ENCODE measurements at regions not wholly inside any gene's neighbourhood (a gene's known extent, or its start where the extent isn't known, plus 50 kb on each side); places are given as distances from the start of the nearest gene placed in this dataset.
"Not testable (repeated sequence)": the region's sequence is repeated elsewhere in the genome, so short reads cannot be mapped to it uniquely, and the experiment has no call there.

GRCh38 chr4:37555322-37555721 is 130.9 kb downstream of the RELL1 start:
- no peak for TF ChIP-seq CTCF (conservative IDR thresholded peaks at IDR 0.05; ENCODE audit: control insufficient read depth, insufficient read depth, low read depth, low read length)
- H3K4me3 ChIP-seq (ENCODE audit: control insufficient read depth, low read depth, low read length), result no peak overlapping the region
- no peak for DNase-seq (ENCODE audit: low read depth)

- H3K4me3 ChIP-seq (ENCODE audit: control insufficient read depth, low read depth, low read length); DNase-seq (ENCODE audit: low read depth): not testable (repeated sequence)
These were observed 136.3 kb downstream of the RELL1 start for GRCh38 chr4:37549866-37550265.

- peak; percentile 78 for DNase-seq (ENCODE audit: low read depth)
- no peak for TF ChIP-seq CTCF (conservative IDR thresholded peaks at IDR 0.05; ENCODE audit: control insufficient read depth, insufficient read depth, low read depth, low read length)
- H3K4me3 ChIP-seq (ENCODE audit: control insufficient read depth, low read depth, low read length), result no peak overlapping the region
These were observed 137.1 kb downstream of the RELL1 start for GRCh38 chr4:37549041-37549440.

- no peak overlapping the region for H3K4me3 ChIP-seq (ENCODE audit: control insufficient read depth, low read depth, low read length)
- no peak for DNase-seq (ENCODE audit: low read depth)
- TF ChIP-seq CTCF (conservative IDR thresholded peaks at IDR 0.05; ENCODE audit: control insufficient read depth, insufficient read depth, low read depth, low read length), result no peak
These were observed 139.6 kb downstream of the RELL1 start for GRCh38 chr4:37546586-37546985.

GRCh38 chr4:37542706-37543105 is 143.5 kb downstream of the RELL1 start:
- H3K4me3 ChIP-seq (ENCODE audit: control insufficient read depth, low read depth, low read length), result no peak overlapping the region
- no peak for TF ChIP-seq CTCF (conservative IDR thresholded peaks at IDR 0.05; ENCODE audit: control insufficient read depth, insufficient read depth, low read depth, low read length)
- DNase-seq (ENCODE audit: low read depth), result no peak

- no peak for TF ChIP-seq CTCF (conservative IDR thresholded peaks at IDR 0.05; ENCODE audit: control insufficient read depth, insufficient read depth, low read depth, low read length)
- no peak overlapping the region for H3K4me3 ChIP-seq (ENCODE audit: control insufficient read depth, low read depth, low read length)
- DNase-seq (ENCODE audit: low read depth), result no peak
These were observed 144.2 kb downstream of the RELL1 start for GRCh38 chr4:37541956-37542355.

GRCh38 chr4:37540486-37540885 is 145.7 kb downstream of the RELL1 start:
- TF ChIP-seq CTCF (conservative IDR thresholded peaks at IDR 0.05; ENCODE audit: control insufficient read depth, insufficient read depth, low read depth, low read length), result no peak
- no peak overlapping the region for H3K4me3 ChIP-seq (ENCODE audit: control insufficient read depth, low read depth, low read length)
- DNase-seq (ENCODE audit: low read depth), result no peak
